NCI-H1092 (cell line): ENCODE measurements at regions not wholly inside any gene's neighbourhood (a gene's known extent, or its start where the extent isn't known, plus 50 kb on each side); places are given as distances from the start of the nearest gene placed in this dataset.
"Not testable (repeated sequence)": the region's sequence is repeated elsewhere in the genome, so short reads cannot be mapped to it uniquely, and the experiment has no call there.

Experiments used
- DNase-seq: peaks from one replicate; lab custom pipeline; 2025; lab: John Stamatoyannopoulos, UW

DNA sequence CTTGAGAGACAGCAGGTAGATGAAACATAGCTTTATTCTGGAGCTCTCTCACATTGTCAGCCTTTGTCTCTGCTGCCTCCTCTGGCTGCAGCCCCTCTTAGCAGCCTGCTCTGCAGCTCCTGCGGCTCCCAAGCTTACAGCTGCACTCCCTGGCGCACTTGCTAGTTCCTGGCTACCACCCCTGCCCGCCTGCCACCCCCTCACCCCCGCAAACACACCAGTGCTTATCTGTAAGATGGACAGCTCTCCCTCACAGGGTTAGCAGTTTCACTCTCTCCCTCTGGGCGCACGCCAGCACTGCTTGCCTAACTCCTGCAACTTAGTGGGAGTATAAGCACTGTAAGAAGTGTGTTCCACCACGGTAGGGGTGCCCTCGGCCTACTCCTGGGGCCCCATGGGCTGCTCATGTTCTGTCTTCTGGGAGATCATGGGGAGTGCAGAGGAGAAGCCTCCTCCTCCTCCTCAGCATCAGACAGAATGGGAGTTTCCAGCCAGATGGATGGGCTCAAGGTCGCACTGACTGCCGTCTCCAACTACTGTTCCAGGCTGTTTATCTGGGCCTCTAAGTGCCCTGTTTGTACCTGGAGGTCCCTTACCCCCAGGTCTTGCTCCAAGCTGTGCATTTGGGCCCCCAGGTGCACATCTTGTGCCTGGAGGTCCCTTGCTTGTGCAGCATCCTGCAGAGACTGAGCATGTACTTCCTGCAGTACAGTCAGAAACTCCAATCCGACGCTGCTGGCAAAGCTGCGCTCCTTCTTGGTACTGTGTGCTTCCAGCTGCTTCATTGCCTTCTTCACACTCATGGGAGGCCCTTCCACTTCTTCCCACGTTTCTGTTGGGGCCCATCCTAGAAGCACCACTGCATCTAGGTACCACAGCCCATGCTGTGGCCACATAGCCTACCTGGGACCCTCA, 1388.1 kb downstream of the AMY1C start:
- DNase-seq = no peak

DNA sequence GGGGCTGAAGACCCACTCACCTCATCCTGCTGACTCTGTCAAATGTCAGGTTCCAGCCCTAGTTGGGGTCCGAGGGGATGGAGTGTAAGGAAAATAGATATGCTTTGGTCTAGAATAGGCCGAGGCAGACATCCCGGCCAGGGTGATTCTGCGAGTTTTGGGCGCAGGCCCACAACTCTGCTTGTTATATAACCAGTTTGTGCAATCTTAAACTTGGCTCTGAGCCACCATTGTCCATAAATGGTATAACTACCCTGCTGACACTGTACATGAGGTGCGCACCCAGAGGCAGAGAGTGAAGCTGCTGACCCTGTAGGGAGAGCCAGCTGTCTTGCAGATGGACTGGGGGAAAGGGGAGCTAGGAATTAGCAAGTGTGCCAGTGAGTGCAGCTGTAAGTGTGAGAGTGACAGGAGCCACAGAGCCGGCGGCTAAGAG, 1388.8 kb downstream of the AMY1C start:
- DNase-seq = no peak

DNA sequence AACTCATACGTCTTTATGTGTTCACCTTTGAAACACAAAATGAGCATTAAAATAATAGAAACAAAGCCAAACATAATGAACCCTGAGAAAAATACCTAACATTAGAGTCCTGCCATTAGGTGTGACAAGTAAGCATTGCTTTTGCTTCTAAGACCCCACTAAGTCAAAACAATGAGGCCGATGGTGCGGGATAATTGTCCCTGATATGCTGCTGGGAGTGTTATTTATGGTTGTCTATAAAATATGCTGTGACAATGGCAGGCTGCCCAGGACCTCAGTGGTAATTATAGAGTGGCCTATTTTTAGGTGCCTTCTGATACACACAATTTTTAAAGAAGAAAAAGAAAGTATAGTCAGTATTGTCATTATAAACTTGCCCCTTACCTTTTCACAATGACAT, 1423.1 kb downstream of the AMY1C start:
- DNase-seq = peak; percentile 42

DNA sequence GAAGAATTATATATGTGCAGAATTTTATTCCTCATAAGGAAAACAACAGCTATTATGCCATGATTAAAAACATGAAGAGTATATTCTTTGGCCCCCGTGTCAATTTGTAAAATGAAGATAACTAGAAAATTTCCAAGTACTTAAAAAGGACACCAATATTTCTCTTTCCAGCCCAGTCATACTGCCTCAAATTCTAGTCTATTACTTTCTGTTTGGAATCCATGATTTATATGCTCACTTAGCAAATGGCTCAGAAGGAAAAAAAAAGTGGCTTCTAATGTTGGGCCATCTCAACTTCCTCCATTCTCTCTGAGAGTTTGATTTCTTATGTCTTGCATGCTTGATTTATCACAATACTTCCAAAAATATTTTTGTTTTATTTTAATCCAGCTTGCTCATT, 1431.1 kb downstream of the AMY1C start:
- DNase-seq = no peak

DNA sequence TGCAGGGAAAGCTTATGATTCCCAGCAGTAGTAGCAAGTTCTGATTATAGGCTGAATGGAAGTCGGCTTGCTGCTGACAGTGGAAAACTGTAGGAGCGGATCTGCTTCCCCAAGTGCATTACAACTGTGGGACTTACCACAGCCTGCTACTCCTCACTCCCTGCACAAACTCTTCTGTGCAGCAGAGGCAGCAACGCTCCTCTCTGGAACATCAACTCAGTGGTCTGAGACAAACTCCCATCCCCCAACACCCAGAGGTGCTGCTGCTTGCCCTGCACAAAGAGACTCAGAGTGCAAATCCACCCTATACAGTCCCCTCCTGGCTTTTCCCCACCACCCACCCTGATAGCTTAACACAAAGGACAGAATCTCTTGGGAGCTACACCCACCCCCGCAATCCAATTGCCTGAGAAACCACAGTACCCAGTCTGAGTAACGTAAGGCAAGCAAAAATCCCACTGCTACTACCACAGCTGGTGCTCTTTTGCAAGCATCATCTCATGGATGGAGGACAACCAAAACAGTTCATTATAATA, 1455.2 kb downstream of the AMY1C start:
- no peak for DNase-seq

DNA sequence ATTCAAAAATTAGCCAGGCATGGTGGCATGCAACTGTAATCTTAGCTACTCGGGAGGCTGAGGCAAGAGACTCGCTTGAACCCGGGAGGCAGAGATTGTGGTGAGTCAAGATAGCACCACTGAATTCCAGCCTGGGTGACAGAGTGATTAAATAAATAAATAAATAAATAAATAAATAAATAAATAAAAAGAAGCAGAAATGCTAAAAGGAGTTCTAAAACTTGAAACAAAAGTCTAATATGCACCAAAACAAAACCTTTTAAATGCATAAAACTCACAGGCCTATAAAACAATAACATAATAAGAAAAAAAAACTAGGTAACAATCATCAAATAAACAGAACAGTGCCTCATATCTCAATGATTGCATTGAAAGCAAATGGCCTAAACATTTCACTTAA, 1458.9 kb downstream of the AMY1C start:
- DNase-seq = no peak

DNA sequence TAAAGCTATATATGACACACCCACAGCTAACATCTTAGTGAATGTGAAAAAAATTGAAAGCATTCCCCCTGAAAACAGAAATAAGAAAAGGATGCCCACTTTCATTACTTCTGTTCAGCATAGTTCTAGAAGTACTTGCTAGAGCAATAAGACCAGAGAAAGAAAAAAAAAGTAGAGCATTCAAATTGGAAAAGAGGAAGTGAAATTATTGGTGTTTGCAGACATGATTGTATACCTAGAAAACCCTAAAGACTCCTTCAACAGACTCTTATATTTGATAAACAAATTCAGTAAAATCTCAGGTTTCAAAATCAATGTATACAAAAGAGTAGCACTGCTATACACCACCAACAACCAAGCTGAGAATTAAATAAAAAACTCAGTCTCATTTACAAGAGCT, 1461.0 kb downstream of the AMY1C start:
- DNase-seq = no peak

DNA sequence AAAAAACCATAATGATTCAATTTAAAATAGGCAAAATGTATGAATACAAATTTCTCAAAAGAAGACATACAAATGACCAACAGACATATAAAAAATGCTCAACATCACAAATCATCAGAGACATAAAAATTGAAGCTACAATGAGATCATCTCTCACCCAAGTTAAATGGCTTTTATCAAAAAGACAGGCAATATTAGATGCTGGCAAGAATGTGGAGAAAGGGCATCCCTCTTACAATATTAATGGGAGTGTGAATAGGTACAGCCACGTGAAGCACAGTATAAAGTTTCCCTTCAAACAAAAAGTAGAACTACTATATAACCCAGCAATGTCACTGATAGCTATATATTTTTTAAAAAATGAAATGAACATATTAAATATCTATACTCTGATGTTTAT, 1481.7 kb downstream of the AMY1C start:
- no peak for DNase-seq

DNA sequence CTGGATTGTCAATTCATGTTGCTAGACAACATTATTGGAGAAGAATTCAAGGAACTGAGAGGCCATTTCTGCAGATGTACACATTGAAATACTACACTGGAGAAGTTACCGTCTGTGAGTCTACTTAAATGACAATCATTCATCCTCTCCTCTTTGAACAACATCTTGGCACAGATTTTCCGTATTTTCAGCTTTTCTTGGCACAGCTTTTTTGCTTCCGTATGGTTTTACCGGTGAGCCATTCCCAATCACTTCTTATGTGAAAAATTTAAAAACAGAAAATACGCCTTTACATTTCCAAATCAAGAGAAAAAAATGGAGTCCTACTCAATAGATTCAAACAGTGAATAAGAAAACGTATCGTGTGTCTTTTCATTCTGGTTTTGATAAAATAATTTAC, 1493.7 kb downstream of the AMY1C start:
- DNase-seq = peak; percentile 3

DNA sequence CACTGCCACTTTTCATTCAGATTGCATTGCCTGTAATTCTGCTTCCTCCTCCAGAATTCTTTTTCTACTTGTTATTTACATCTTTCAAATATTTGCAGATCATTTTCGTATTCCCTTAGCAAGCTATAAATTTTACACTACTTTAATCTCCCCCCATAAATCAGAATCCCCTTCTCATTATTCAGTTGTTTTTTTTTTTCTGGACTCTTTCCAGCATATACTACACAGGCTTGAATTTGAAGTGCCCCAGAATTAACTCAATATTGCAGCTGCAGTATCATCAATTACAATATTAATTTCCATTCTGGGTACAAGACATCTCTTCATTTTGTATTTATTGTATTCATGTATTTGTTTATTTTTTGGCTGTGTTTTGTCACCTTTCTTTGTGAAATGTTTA, 1494.3 kb downstream of the AMY1C start:
- DNase-seq = peak; percentile 33

DNA sequence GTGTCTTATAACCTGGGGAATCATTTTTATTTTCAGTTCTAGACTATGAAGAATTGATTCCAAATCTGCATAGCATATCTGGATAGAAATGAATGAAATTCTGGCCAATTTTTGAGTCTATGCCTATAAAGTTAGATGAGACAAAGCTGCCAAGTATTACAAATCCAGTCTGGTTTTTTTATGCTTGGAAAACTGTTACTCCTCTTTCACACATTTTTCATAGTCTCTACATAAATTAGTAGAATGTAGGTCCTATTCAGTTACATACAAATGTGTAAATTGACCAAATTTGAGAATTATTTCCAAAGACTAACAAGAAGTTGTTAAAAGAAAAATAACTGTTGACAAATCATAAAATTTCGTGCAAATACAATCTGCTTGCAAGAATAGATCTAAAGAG, 1505.2 kb downstream of the AMY1C start:
- DNase-seq = no peak

DNA sequence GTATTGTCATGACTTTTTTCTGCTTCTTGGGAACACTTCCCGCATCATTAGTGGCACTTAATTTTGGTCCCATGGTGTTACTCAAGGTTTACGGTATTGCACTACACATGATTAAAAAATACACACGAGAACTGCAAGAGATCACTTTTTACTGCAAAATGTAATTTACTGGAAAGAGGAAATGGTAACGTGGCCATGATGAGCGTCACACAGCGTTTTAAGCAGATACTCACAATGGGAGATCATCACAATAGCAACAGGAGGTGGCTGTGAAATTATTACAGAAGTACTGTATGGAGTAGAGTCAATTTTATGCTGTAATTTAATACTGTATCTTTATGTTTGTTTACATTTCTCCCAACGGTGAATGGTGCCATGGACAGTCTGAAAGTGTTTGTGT, 1510.3 kb downstream of the AMY1C start:
- DNase-seq = no peak

DNA sequence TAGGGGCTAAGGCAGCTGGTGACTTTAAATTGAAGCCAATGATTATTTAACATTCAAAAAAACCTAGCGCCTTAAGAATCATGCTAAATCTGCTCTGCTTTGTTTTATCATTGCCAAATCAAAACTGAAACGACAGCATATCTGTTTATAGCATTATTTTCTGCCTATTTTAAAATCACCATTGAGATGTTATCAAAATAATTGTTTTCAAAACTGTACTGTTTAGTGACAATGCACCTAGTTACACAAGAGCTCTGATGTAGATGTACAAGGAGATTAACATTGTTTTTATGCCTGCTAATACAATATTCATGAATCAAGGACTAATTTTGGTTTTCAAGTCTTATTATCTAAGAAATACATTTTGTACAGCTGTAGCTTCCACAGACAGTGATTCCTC, 1521.3 kb downstream of the AMY1C start:
- no peak for DNase-seq

DNA sequence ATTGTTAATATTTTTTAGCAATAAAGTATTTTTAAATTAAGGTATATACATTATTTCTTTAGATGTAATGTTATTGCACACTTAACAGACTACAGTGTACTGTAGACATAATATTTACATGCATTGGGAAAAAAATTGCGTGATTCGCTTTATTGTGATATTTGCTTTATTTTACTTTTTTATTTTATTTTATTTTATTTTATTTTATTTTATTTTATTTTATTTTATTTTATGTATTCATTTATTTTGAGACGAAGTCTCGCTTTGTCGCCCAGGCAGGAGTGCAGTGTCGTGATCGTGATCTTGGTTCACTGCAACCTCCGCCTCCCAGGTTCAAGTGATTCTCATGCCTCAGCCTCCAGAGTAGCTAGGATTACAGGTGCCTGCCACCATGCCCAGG, 1522.7 kb downstream of the AMY1C start:
- not testable (repeated sequence) for DNase-seq

DNA sequence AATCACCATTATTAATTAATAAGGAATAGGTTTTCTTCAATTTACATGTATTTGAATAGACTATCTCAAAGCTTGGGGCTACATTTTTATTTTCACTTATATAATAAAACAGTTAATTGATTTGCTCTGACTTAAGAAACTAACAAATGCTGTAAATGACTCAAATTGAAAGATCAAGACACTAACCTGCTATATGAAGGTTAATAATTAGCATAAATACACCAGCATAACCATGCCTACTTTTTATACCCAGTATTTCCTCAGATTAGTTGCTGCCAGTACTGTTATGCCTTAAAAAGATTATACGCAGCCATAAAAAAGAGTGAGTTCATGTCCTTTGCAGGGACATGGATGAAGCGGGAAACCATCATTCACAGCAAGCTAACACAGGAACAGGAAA, 1545.1 kb downstream of the AMY1C start:
- DNase-seq = no peak

DNA sequence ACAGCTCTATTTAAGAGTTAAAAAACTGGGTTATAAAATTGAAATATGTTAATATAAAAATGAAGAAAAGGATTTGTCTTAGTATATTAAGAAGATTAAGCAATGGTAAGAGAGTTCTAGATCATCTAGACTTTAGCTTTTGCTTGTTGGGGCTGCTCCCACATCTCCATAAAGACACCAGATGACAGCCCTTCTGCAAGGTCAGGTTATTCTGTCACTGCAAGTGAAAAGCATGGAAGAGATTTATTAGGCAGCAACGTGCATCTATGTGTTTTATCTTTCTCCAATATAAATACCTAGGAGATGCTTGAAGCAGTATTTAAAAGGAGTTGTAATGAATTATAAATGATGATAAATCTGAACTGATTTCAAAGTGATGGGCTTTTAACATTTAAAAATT, 1560.4 kb downstream of the AMY1C start:
- no peak for DNase-seq

DNA sequence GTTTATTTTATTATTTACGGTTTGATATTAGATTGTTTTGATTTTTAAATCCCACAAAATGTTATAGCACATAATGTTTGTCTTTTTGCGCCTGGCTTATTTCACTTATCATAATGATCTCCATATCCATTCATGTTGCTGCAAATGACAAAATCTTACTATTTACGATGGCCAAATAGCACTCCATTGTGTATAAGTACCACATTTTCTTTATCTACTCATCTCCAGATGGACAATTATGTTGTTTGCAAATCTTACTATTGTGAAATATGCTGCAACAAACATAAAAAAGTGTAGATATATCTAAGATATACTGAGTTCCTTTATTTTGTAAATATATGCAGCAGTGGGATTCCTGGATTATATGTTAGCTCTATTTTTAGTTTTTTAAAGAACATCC, 1568.3 kb downstream of the AMY1C start:
- no peak for DNase-seq

DNA sequence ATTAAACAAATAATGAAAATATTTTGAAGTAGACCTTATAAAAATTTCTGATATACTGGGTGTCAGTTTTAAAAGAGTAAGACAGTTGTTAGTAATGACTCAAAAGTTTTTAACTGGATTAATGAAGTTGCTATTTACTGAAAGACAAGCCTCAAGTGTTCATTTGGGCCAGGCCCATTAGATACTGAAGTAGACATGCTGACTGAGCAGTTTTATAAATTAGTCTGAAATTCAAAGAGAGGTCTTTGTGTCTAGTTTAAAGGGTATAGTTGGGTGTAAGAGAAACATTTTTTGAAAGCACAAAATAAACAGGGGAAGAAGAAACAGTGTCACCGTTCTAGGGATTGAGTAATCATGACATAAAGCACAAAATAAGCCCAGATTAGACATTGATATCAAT, 1577.2 kb downstream of the AMY1C start:
- DNase-seq = no peak

DNA sequence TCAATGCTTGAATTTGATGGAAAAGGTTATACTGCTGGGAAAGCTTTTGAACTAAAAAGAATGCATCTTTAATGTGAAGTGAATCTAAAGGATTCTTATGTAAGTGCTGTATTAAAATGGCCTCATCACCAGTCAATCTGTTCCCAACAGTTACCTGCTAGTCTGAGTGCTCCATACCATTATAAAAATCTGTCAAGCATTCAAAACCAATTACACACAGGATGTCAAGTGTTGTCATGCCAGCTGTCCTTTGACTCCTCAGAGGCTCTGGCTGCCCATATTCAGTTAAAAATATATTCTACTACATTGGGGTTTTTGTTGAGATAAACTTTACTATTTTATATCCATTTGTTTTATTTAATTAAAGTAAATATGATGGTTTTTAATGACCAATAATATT, 1587.7 kb downstream of the AMY1C start:
- peak; percentile 37 for DNase-seq

DNA sequence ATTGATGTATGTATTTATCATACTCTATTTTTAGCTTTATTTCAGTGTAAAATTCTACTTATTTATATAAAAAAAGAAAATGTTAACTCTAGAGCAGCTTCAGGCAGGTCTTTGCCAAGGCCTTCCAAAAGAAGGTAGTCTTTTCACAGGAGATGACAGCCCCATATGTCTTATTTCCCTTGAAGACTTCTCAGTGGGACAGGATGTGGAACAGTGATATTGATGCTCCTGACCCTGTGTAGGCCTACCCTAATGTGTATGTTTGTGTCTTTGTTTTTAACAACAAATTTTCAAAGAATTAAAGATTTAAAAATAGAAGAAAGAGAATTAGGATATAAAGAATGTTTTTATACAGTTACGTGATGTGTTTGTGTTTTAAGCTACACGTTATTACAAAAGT, 1593.6 kb downstream of the AMY1C start:
- DNase-seq = no peak

DNA sequence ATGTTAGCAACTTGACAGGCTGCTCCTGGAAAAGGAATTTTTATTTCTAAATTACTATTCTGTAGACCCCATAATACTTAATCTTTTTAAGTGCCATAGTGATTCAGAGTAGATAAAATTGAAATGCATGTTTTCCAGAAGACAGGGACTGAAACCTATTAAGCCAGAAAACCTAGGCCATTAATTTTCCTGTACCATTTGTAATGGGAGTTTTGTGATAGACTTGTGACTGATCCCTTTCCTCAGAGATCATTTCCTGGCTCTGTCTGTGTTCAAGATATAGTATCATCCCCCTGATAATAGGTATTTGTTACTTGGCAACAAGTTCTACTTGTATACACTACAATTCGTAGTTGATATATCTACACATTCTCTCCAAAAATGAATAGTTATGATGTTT, 1609.8 kb downstream of the AMY1C start:
- DNase-seq = no peak

DNA sequence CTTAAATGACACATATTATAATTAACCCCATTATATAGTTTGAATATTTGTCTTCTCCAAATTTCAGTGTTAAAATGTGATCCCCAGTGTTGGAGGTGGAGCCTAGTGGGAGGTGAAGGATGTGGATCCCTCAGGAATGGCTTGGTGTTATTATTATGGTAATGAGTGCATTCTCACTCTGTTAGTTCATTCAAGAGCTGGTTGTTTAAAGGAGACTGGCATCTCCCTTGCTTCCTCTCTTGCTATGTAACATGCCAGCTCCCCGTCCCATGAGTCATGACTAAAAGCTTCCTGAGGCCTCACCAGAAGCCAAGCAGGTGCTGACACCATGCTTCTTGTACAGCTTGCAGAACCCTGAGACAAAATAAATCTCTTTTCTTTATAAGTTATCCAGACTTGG, 1612.7 kb downstream of the AMY1C start:
- no peak for DNase-seq

DNA sequence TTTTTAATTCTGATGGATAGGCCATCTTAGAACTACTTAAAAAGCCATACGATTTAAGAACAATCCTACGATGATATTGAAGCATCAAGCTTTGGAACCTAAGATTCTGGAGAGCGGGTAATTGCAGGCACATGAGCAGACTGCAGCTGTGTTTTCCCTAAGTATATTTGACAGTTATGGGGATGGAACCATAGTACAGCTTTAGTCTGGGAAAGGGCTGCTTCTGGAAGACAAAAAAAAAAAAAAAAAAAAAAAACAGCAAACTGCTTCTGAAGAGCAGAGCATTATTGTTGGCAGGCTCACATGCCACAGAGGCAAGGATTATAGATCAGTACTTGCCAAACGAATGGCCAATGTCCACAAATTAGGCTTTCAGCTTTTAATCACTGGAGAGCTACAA, 1618.7 kb downstream of the AMY1C start:
- peak; percentile 83 for DNase-seq

DNA sequence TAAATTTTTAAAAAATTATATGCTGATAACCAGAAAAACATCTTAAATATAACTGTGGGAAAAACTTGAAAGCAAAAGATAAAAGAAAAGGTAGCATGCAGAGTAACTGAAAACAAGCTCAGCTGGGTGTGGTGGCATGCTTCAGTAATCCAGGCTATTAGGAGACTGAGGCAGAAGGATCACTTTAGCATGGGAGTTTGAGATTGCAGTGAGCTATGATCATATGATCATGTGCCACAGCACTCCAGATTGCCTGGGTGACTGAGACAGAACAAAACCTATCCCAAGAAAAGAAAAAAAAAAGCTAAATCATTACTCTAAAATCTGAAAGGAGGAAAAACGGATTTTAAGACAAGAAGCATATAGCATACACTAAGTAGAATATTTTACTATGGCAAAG, 1624.0 kb downstream of the AMY1C start:
- DNase-seq = no peak
